IMR-90 (cell line): ENCODE measurements at regions not wholly inside any gene's neighbourhood (a gene's known extent, or its start where the extent isn't known, plus 50 kb on each side); places are given as distances from the start of the nearest gene placed in this dataset.
A peak's percentile ranks its signal among the peaks of the same experiment; 100 is the strongest.

Experiments
- ATAC-seq: fragments of 200-7000 bp; cut with Tn5 transposase; 2 replicates; pipeline ENCODE4 v1.9.1; 2020; ENCODE audit warnings: low read depth, mild to moderate bottlenecking, moderate library complexity
- BruUV-seq: library from RNA; stranded (reverse); fragments of 400-500 nt; replicated peaks from 2 replicates; lab custom pipeline; 2021; lab: Mats Ljungman, UMichigan
- CTCF ChIA-PET: fragments of 300-600 bp; formaldehyde crosslinking; extraction: SDS; loops from one replicate; lab custom pipeline; 2021; ENCODE audit warnings: antibody characterized with exemption; lab: Yijun Ruan, JAX
- POLR2A ChIA-PET: fragments of 300-600 bp; sonication (Branson Sonifier 250); formaldehyde crosslinking; loops from one replicate; lab custom pipeline; 2022; ENCODE audit warnings: antibody characterized with exemption; ENCODE audit not compliant: unreplicated experiment; lab: Charles Lee
- DNase-seq: peaks from one replicate; pipeline ENCODE4 v3.0.0; 2013
- H2AFZ ChIP-seq: replicated peaks from 2 replicates; pipeline ENCODE3; 2013; ENCODE audit warnings: low read length, mild to moderate bottlenecking; ENCODE audit not compliant: poor library complexity
- H2AK5ac ChIP-seq: 2 replicates; pipeline ENCODE4 v1.6.1; 2013; ENCODE audit warnings: low read depth, low read length, inconsistent platforms
- H2AK9ac ChIP-seq: replicated peaks from 2 replicates; pipeline ENCODE3; 2013; ENCODE audit warnings: mild to moderate bottlenecking, low read depth, low read length, moderate library complexity; ENCODE audit not compliant: poor library complexity
- H2BK120ac ChIP-seq: 2 replicates; pipeline ENCODE4 v1.6.1; 2013; ENCODE audit warnings: low read depth, low read length, inconsistent platforms
- H2BK15ac ChIP-seq: 3 replicates; pipeline ENCODE4 v1.6.1; 2013; ENCODE audit warnings: low read depth, low read length, inconsistent platforms
- H2BK20ac ChIP-seq: 2 replicates; pipeline ENCODE4 v1.6.1; 2013; ENCODE audit warnings: low read depth, mild to moderate bottlenecking, inconsistent platforms, low read length, moderate library complexity
- H2BK5ac ChIP-seq: 2 replicates; pipeline ENCODE4 v1.6.1; 2013; ENCODE audit warnings: mild to moderate bottlenecking, low read depth, low read length, inconsistent platforms; ENCODE audit not compliant: poor library complexity, severe bottlenecking
- H3K14ac ChIP-seq: replicated peaks from 2 replicates; pipeline ENCODE4 v1.6.1; 2013; ENCODE audit warnings: low read depth, low read length, inconsistent platforms
- H3K18ac ChIP-seq: 2 replicates; pipeline ENCODE4 v1.6.1; 2013; ENCODE audit warnings: low read depth, low read length, control low read depth
- H3K23ac ChIP-seq: 2 replicates; pipeline ENCODE4 v1.6.1; 2013; ENCODE audit warnings: low read depth, low read length, inconsistent platforms
- H3K27ac ChIP-seq: 2 replicates; pipeline ENCODE4 v1.5.1; 2013; ENCODE audit warnings: mild to moderate bottlenecking, control low read depth, low read length; ENCODE audit not compliant: insufficient read depth
- H3K27me3 ChIP-seq: 2 replicates; pipeline ENCODE4 v1.6.1; 2013; ENCODE audit warnings: low read length; ENCODE audit not compliant: control insufficient read depth, insufficient read depth
- H3K36me3 ChIP-seq: 2 replicates; pipeline ENCODE4 v1.6.1; 2013; ENCODE audit warnings: low read length, mixed read lengths; ENCODE audit not compliant: control insufficient read depth, insufficient read depth
- H3K4ac ChIP-seq: 2 replicates; pipeline ENCODE4 v1.6.1; 2013; ENCODE audit warnings: low read depth, low read length, inconsistent platforms
- H3K4me1 ChIP-seq: 2 replicates; pipeline ENCODE4 v1.6.1; 2013; ENCODE audit warnings: low read length, mixed read lengths; ENCODE audit not compliant: control insufficient read depth, insufficient read depth
- H3K4me2 ChIP-seq: 2 replicates; pipeline ENCODE4 v1.6.1; 2013; ENCODE audit warnings: low read depth, mild to moderate bottlenecking, control low read depth, low read length, moderate library complexity
- H3K4me3 ChIP-seq: 2 replicates; pipeline ENCODE4 v1.5.1; 2013; ENCODE audit warnings: low read depth, mild to moderate bottlenecking, control low read depth, low read length, moderate library complexity; ENCODE audit not compliant: insufficient read depth
- H3K56ac ChIP-seq: 2 replicates; pipeline ENCODE4 v1.6.1; 2013; ENCODE audit warnings: low read length, inconsistent platforms; ENCODE audit not compliant: insufficient read depth; ENCODE audit errors: extremely low read depth
- H3K79me1 ChIP-seq, 2 experiments: 2 replicates each; pipeline ENCODE4 v1.6.1; 2013; ENCODE audit warnings: low read length in 2 of 2, inconsistent platforms in 1 of 2, low read depth in 1 of 2
- H3K9ac ChIP-seq: 2 replicates; pipeline ENCODE4 v1.6.1; 2013; ENCODE audit warnings: low read depth, low read length, control low read depth
- H3K9me1 ChIP-seq: 2 replicates; pipeline ENCODE4 v1.6.1; 2013; ENCODE audit warnings: low read length, inconsistent platforms; ENCODE audit not compliant: insufficient read depth
- H3K9me3 ChIP-seq: 2 replicates; pipeline ENCODE4 v1.6.1; 2013; ENCODE audit warnings: low read length; ENCODE audit not compliant: control insufficient read depth, insufficient read depth
- H4K20me1 ChIP-seq: 2 replicates; pipeline ENCODE4 v1.6.1; 2013; ENCODE audit warnings: low read length, inconsistent platforms; ENCODE audit not compliant: insufficient read depth
- H4K5ac ChIP-seq: 2 replicates; pipeline ENCODE4 v1.6.1; 2013; ENCODE audit warnings: mild to moderate bottlenecking, low read depth, low read length, control low read depth
- H4K8ac ChIP-seq, 2 experiments: 2 replicates each; pipeline ENCODE4 v1.6.1; 2013; ENCODE audit warnings: low read depth in 2 of 2, low read length in 2 of 2, control low read depth in 1 of 2, inconsistent platforms in 1 of 2
- H4K91ac ChIP-seq: 2 replicates; pipeline ENCODE4 v1.6.1; 2013; ENCODE audit warnings: low read depth, low read length, inconsistent platforms; ENCODE audit not compliant: insufficient read depth
- CEBPB ChIP-seq: IDR thresholded peaks from 2 replicates; pipeline ENCODE4 v1.6.1; 2012; ENCODE audit warnings: low read depth, low read length, improper control_type of control experiment
- POLR2A ChIP-seq: IDR thresholded peaks from 2 replicates; pipeline ENCODE4 v1.6.1; 2012; ENCODE audit warnings: mild to moderate bottlenecking, low read depth, low read length
- WGBS, 2 experiments: methylation state at CpG; one replicate each; pipeline versions ENCODE4 v1.1.5 to v1.1.7; 2013; ENCODE audit warnings: missing lambda C conversion rate in 2 of 2; ENCODE audit not compliant: insufficient read length in 1 of 2; ENCODE audit errors: extremely low coverage in 2 of 2; 5-methylcytosine and 5-hydroxymethylcytosine counted together
- dilution Hi-C: fragments of 300-500 bp; cut with HindIII; formaldehyde crosslinking; loops from one replicate; pipeline ENCODE4 v1.14.3; 2018; ENCODE audit warnings: low sequenced_read_pairs; ENCODE audit not compliant: unreplicated experiment
- in situ Hi-C: fragments of 300-500 bp; cut with MboI; formaldehyde crosslinking; loops from 3 replicates; pipeline ENCODE4 v1.14.3; 2019; ENCODE audit warnings: low sequenced_read_pairs, inconsistent platforms, mixed read lengths
- intact Hi-C: fragments of 100-400 bp; cut with micrococcal nuclease; formaldehyde crosslinking; loops from 2 replicates; pipeline ENCODE4 v1.10.0; 2022

DNA sequence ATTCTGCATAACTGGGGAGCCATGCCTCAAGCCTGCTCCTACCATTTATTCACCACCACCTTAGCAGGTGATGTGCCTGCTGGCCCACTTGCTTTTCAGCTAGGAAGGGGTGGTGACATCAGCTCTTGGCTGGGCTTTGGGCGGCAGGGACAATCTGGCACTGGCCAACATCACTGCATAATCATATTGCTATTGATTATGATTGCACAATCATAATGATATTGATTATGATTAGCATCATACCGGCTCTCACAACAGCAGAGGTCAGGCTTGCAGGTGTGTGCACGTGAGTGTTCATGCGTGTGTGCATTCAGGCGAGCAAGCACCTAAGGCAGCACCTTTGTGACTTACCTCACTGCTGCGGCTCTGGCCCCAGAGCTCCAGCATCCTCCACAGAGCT is 273.8 kb downstream of the AJAP1 start:
- in situ Hi-C loops (no loop called here), dilution Hi-C loops (no loop called here), intact Hi-C loops (no loop called here)
- Histone ChIP-seq H3K4ac (no peak overlapping the region), H3K9me1 (no peaks in the 10 kb centered on the region), H3K27ac (no peak overlapping the region), H3K56ac (no peak overlapping the region), H4K91ac (no peak overlapping the region), H2BK20ac (no peak overlapping the region), H3K18ac (no peak overlapping the region), H3K4me2 (no peak overlapping the region), H2BK15ac (no peak overlapping the region), H2AK5ac (no peak overlapping the region), H3K9me3 (peaks cover 41% of the 10 kb centered on the region), H4K20me1 (no peaks in the 10 kb centered on the region), H2AK9ac (no peak overlapping the region), H3K23ac (no peak overlapping the region), H2BK5ac (no peak overlapping the region), H4K8ac (no peak overlapping the region), H3K4me3 (no peak overlapping the region), H3K14ac (no peak overlapping the region), H2AFZ (no peak overlapping the region), H2BK120ac (no peak overlapping the region), H3K4me1 (no peaks in the 10 kb centered on the region), H3K9ac (no peak overlapping the region), H3K36me3 (no peaks in the 10 kb centered on the region), H3K27me3 (no peaks in the 10 kb centered on the region), H4K5ac (no peak overlapping the region), H3K79me1 (no peaks in the 10 kb centered on the region)
- DNase-seq (no peak), ATAC-seq (no peak)
- no CpG with 5 or more reads among the region's 6 CpGs for WGBS, 2 experiments
- ChIA-PET CTCF (no interaction called here), POLR2A (no interaction called here)
- TF ChIP-seq CEBPB (peak; percentile 68), POLR2A (no peak)
- no TSS peak for BruUV-seq
